Epithelial cell of proximal tubule (primary cell): ENCODE measurements at regions not wholly inside any gene's neighbourhood (a gene's known extent, or its start where the extent isn't known, plus 50 kb on each side); places are given as distances from the start of the nearest gene placed in this dataset.
"Not testable (repeated sequence)": the region's sequence is repeated elsewhere in the genome, so short reads cannot be mapped to it uniquely, and the experiment has no call there.

ENCODE experiments used
- DNase-seq: peaks from one replicate; pipeline ENCODE4 v3.0.0-alpha.2; 2011; ENCODE audit warnings: low read depth
- H3K4me3 ChIP-seq: 2 replicates; pipeline ENCODE4 v1.5.1; 2011; ENCODE audit warnings: low read depth, mild to moderate bottlenecking, low read length
- CTCF ChIP-seq: conservative IDR thresholded peaks from 2 replicates; pipeline ENCODE4 v1.5.1; 2012; ENCODE audit warnings: low read depth, mild to moderate bottlenecking, low read length

GRCh38 chr4:120266602-120267001 is 200.0 kb upstream of the MAD2L1 start:
- no peak for TF ChIP-seq CTCF
- no peak for DNase-seq
- no peak overlapping the region for H3K4me3 ChIP-seq

GRCh38 chr4:120263618-120264017 is 197.0 kb upstream of the MAD2L1 start:
- TF ChIP-seq CTCF: no peak
- no peak overlapping the region for H3K4me3 ChIP-seq
- DNase-seq: no peak

- DNase-seq: no peak
- H3K4me3 ChIP-seq: no peak overlapping the region
- no peak for TF ChIP-seq CTCF
Observed at GRCh38 chr4:120261117-120261516, 194.5 kb upstream of the MAD2L1 start.

GRCh38 chr4:120256112-120256775 is 189.6 kb upstream of the MAD2L1 start:
- H3K4me3 ChIP-seq, DNase-seq: not testable (repeated sequence)

GRCh38 chr4:120238277-120238973 is 171.8 kb upstream of the MAD2L1 start:
- no peak overlapping the region for H3K4me3 ChIP-seq
- no peak for TF ChIP-seq CTCF
- DNase-seq: no peak

GRCh38 chr4:120236873-120237272 is 170.2 kb upstream of the MAD2L1 start:
- no peak for DNase-seq
- no peak for TF ChIP-seq CTCF
- no peak overlapping the region for H3K4me3 ChIP-seq

GRCh38 chr4:120232050-120232449 is 165.4 kb upstream of the MAD2L1 start:
- no peak for TF ChIP-seq CTCF
- no peak overlapping the region for H3K4me3 ChIP-seq
- DNase-seq: no peak
